ENCODE measurements at regions not wholly inside any gene's neighbourhood (a gene's known extent, or its start where the extent isn't known, plus 50 kb on each side); places are given as distances from the start of the nearest gene placed in this dataset.

GRCh38 chr13:29926098-29926476 lies 75.7 kb upstream of the UBL3 start:
- no peak for DNase-seq (ENCODE audit: low read depth)

GRCh38 chr13:29925457-29926097 lies 75.2 kb upstream of the UBL3 start:
- peak; percentile 79 for DNase-seq (ENCODE audit: low read depth)

GRCh38 chr13:29924482-29925350 lies 74.3 kb upstream of the UBL3 start:
- peak; percentile 63 for DNase-seq (ENCODE audit: low read depth)

GRCh38 chr13:29923554-29924481 lies 73.4 kb upstream of the UBL3 start:
- DNase-seq (ENCODE audit: low read depth) = peak; percentile 90

- peak; percentile 79 for DNase-seq (ENCODE audit: low read depth)
Observed at GRCh38 chr13:29922896-29923295, 72.5 kb upstream of the UBL3 start.

GRCh38 chr13:29922281-29922821 lies 71.9 kb upstream of the UBL3 start:
- peak; percentile 63 for DNase-seq (ENCODE audit: low read depth)

GRCh38 chr13:29921542-29921941 lies 71.1 kb upstream of the UBL3 start:
- DNase-seq (ENCODE audit: low read depth) = no peak

- no peak for DNase-seq (ENCODE audit: low read depth)
Observed at GRCh38 chr13:29920025-29920643, 69.7 kb upstream of the UBL3 start.

GRCh38 chr13:29918845-29919244 lies 68.4 kb upstream of the UBL3 start:
- DNase-seq (ENCODE audit: low read depth) = peak; percentile 78

- DNase-seq (ENCODE audit: low read depth) = peak; percentile 28
Observed at GRCh38 chr13:29917650-29918049, 67.2 kb upstream of the UBL3 start.

GRCh38 chr13:29914581-29914980 lies 64.2 kb upstream of the UBL3 start:
- no peak for DNase-seq (ENCODE audit: low read depth)

- DNase-seq (ENCODE audit: low read depth) = no peak
Observed at GRCh38 chr13:29911781-29912418, 61.5 kb upstream of the UBL3 start.

GRCh38 chr13:29909975-29910674 lies 59.7 kb upstream of the UBL3 start:
- DNase-seq (ENCODE audit: low read depth) = peak; percentile 87

GRCh38 chr13:29909081-29909730 lies 58.8 kb upstream of the UBL3 start:
- DNase-seq (ENCODE audit: low read depth) = no peak

- DNase-seq (ENCODE audit: low read depth) = peak; percentile 91
Observed at GRCh38 chr13:29908416-29909080, 58.1 kb upstream of the UBL3 start.

GRCh38 chr13:29907670-29908069 lies 57.3 kb upstream of the UBL3 start:
- no peak for DNase-seq (ENCODE audit: low read depth)

GRCh38 chr13:29906432-29907011 lies 56.1 kb upstream of the UBL3 start:
- no peak for DNase-seq (ENCODE audit: low read depth)

- peak; percentile 49 for DNase-seq (ENCODE audit: low read depth)
Observed at GRCh38 chr13:29905845-29906244, 55.4 kb upstream of the UBL3 start.

- DNase-seq (ENCODE audit: low read depth) = no peak
Observed at GRCh38 chr13:29903996-29904395, 53.6 kb upstream of the UBL3 start.
